NT2/D1 (cell line): ENCODE measurements at regions not wholly inside any gene's neighbourhood (a gene's known extent, or its start where the extent isn't known, plus 50 kb on each side); places are given as distances from the start of the nearest gene placed in this dataset.

Experiments
- SUZ12 ChIP-seq: IDR thresholded peaks from 2 replicates; pipeline ENCODE4 v1.6.1; 2011; ENCODE audit not compliant: insufficient read length, insufficient read depth; ENCODE audit errors: extremely low read depth
- YY1 ChIP-seq: IDR thresholded peaks from 2 replicates; pipeline ENCODE4 v1.6.1; 2011; ENCODE audit not compliant: insufficient read length, insufficient read depth

GRCh38 chrX:69022430-69022829, 142.8 kb downstream of the PJA1 start:
- TF ChIP-seq SUZ12: no peak
- no peak for TF ChIP-seq YY1
